NT2/D1 (cell line): ENCODE measurements at regions not wholly inside any gene's neighbourhood (a gene's known extent, or its start where the extent isn't known, plus 50 kb on each side); places are given as distances from the start of the nearest gene placed in this dataset.
A peak's percentile ranks its signal among the peaks of the same experiment; 100 is the strongest.

Source experiments
- DNase-seq: peaks from one replicate; pipeline ENCODE4 v3.0.0-alpha.2; 2011; ENCODE audit warnings: low read depth, low spot score
- H3K27me3 ChIP-seq: 2 replicates; pipeline ENCODE4 v1.6.0; 2011; ENCODE audit warnings: mild to moderate bottlenecking; ENCODE audit not compliant: insufficient read length, insufficient read depth
- H3K36me3 ChIP-seq: 2 replicates; pipeline ENCODE4 v1.6.1; 2011; ENCODE audit warnings: mild to moderate bottlenecking, low read length, mixed read lengths; ENCODE audit not compliant: insufficient read depth, insufficient read length
- H3K4me1 ChIP-seq: 2 replicates; pipeline ENCODE4 v1.5.1; 2011; ENCODE audit not compliant: insufficient read depth, insufficient read length
- H3K4me3 ChIP-seq: 2 replicates; pipeline ENCODE4 v1.5.1; 2011; ENCODE audit warnings: low read depth; ENCODE audit not compliant: insufficient read length
- H3K9ac ChIP-seq: 2 replicates; pipeline ENCODE4 v1.6.0; 2011; ENCODE audit warnings: low read depth; ENCODE audit not compliant: insufficient read length
- H3K9me3 ChIP-seq: 2 replicates; pipeline ENCODE4 v1.5.1; 2011; ENCODE audit warnings: mild to moderate bottlenecking, low read length; ENCODE audit not compliant: insufficient read depth
- SUZ12 ChIP-seq: IDR thresholded peaks from 2 replicates; pipeline ENCODE4 v1.6.1; 2011; ENCODE audit not compliant: insufficient read length, insufficient read depth; ENCODE audit errors: extremely low read depth
- YY1 ChIP-seq: IDR thresholded peaks from 2 replicates; pipeline ENCODE4 v1.6.1; 2011; ENCODE audit not compliant: insufficient read length, insufficient read depth
- ZNF274 ChIP-seq: IDR thresholded peaks from 2 replicates; pipeline ENCODE4 v1.6.1; 2011; ENCODE audit warnings: mild to moderate bottlenecking, low read depth, low read length

DNA sequence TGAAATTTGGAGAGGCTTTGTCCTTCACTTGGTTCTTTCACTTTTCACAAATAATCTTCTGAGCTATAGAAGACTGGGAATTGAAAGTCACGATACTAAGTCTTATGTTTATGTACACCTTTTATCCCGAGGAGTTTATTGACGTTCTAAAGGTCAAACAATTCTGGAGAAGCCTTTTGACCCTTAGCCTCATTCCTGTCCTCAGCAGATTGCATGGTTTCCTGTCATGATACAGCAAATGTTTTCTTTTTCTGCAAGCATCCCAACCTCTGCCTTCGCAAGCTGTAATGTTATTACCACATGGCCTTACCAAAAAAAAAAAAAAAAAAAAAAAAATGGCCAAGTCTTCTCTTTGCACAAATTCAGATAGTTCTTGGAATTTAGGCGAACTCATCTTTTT is 411.7 kb upstream of the FLRT2 start:
- Histone ChIP-seq H3K27me3 (no peaks in the 10 kb centered on the region), H3K4me1 (no peaks in the 10 kb centered on the region), H3K4me3 (no peak overlapping the region), H3K36me3 (no peaks in the 10 kb centered on the region), H3K9ac (no peak overlapping the region), H3K9me3 (no peaks in the 10 kb centered on the region)
- no peak for DNase-seq
- TF ChIP-seq YY1: no peak
- no peak for TF ChIP-seq ZNF274

GRCh38 chr14:85122690-85123089 is 407.3 kb upstream of the FLRT2 start:
- Histone ChIP-seq H3K9ac (no peak overlapping the region), H3K4me1 (no peaks in the 10 kb centered on the region), H3K9me3 (no peaks in the 10 kb centered on the region), H3K36me3 (no peaks in the 10 kb centered on the region), H3K27me3 (no peaks in the 10 kb centered on the region), H3K4me3 (no peak overlapping the region)
- TF ChIP-seq YY1 (no peak), SUZ12 (no peak), ZNF274 (no peak)
- no peak for DNase-seq

GRCh38 chr14:85123755-85124154 is 406.2 kb upstream of the FLRT2 start:
- Histone ChIP-seq H3K4me3 (no peak overlapping the region), H3K4me1 (no peaks in the 10 kb centered on the region), H3K27me3 (no peaks in the 10 kb centered on the region), H3K9ac (no peak overlapping the region), H3K36me3 (no peaks in the 10 kb centered on the region), H3K9me3 (no peaks in the 10 kb centered on the region)
- TF ChIP-seq YY1: no peak
- TF ChIP-seq SUZ12: no peak
- no peak for TF ChIP-seq ZNF274
- no peak for DNase-seq

- H3K27me3 ChIP-seq: no peaks in the 10 kb centered on the region
- no peak overlapping the region for H3K4me3 ChIP-seq
- H3K9ac ChIP-seq: no peak overlapping the region
- no peaks in the 10 kb centered on the region for H3K36me3 ChIP-seq
- H3K4me1 ChIP-seq: no peaks in the 10 kb centered on the region
- H3K9me3 ChIP-seq: no peaks in the 10 kb centered on the region
- DNase-seq: no peak
- TF ChIP-seq YY1: no peak
- TF ChIP-seq SUZ12: no peak
- no peak for TF ChIP-seq ZNF274
These were observed 405.2 kb upstream of the FLRT2 start for GRCh38 chr14:85124631-85125290.

GRCh38 chr14:85125291-85125670 is 404.7 kb upstream of the FLRT2 start:
- Histone ChIP-seq H3K4me3 (no peak overlapping the region), H3K9me3 (no peaks in the 10 kb centered on the region), H3K4me1 (no peaks in the 10 kb centered on the region), H3K36me3 (no peaks in the 10 kb centered on the region), H3K9ac (no peak overlapping the region), H3K27me3 (no peaks in the 10 kb centered on the region)
- no peak for DNase-seq
- TF ChIP-seq SUZ12 (no peak), YY1 (no peak), ZNF274 (no peak)

GRCh38 chr14:85129921-85130320 is 400.0 kb upstream of the FLRT2 start:
- Histone ChIP-seq H3K4me3 (no peak overlapping the region), H3K9ac (no peak overlapping the region), H3K4me1 (no peaks in the 10 kb centered on the region), H3K36me3 (no peaks in the 10 kb centered on the region), H3K9me3 (no peaks in the 10 kb centered on the region), H3K27me3 (no peaks in the 10 kb centered on the region)
- no peak for DNase-seq
- TF ChIP-seq YY1: no peak

DNA sequence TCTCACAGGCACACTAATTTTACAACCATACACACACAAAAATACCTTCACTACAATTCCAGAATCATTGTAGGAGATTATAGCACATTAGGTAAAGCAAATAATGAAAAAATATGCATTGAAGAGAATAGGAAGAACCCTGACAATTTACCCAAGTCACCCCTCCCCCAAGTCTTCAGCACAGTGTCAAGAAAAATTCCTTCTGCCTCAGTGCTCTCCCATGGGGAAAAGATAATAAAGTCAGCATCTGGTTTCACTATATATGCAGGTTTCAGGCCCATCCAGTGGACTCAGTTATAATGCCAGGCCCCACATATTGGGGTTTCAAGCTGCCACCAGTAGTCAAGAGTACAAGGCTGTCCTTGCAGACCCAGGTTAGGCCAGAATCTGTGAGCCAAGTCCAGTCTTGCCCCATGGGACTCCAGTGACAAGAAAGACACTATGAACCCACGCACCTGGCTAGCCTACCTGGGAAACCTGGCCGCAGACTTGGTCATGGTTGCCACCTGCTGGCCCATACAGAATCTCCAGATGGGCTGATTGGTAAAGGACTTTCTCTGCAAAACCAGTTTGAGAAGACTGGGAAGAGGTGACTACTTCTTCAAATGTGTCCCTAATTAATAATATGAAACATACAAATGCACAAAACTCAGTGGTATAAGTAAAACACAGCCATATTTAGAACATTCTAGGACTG is 398.6 kb upstream of the FLRT2 start:
- DNase-seq: peak; percentile 1
- Histone ChIP-seq H3K4me3 (no peak overlapping the region), H3K36me3 (no peaks in the 10 kb centered on the region), H3K27me3 (no peaks in the 10 kb centered on the region), H3K9me3 (no peaks in the 10 kb centered on the region), H3K4me1 (no peaks in the 10 kb centered on the region), H3K9ac (no peak overlapping the region)
- TF ChIP-seq YY1 (no peak), ZNF274 (no peak), SUZ12 (no peak)

DNA sequence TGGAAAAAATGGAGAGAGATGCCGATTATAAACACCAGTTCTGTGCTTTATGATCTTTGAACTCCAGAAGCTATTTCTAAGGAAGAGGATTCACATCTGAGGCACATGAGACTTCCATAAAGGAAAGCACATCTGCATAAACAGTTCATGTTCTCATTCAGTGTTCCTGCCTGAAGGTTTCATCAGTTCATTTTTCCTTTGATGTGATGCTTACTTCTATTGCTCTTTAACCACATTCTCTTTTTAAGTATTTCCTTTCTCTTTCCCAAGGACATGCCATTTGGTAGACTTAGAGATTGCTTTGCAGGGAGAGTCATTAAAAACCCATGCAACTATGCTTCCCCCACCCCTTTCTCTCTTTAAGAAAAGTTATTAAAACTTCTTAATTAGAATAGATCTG is 387.0 kb upstream of the FLRT2 start:
- H3K36me3 ChIP-seq: no peaks in the 10 kb centered on the region
- no peaks in the 10 kb centered on the region for H3K27me3 ChIP-seq
- TF ChIP-seq ZNF274 (no peak), YY1 (no peak), SUZ12 (no peak)
- no peak overlapping the region for H3K4me3 ChIP-seq
- no peak for DNase-seq
- H3K4me1 ChIP-seq: no peaks in the 10 kb centered on the region
- H3K9me3 ChIP-seq: no peaks in the 10 kb centered on the region
- H3K9ac ChIP-seq: no peak overlapping the region
